K562 (cell line): ENCODE measurements at regions not wholly inside any gene's neighbourhood (a gene's known extent, or its start where the extent isn't known, plus 50 kb on each side); places are given as distances from the start of the nearest gene placed in this dataset.

Source experiments
- ATAC-seq: fragments of 200-7000 bp; cut with Tn5 transposase; 3 replicates; pipeline ENCODE4 v1.9.1; 2020; ENCODE audit warnings: moderate library complexity
- BruUV-seq: library from RNA; stranded (reverse); fragments of 400-500 nt; replicated peaks from 2 replicates; lab custom pipeline; 2021; lab: Mats Ljungman, UMichigan
- CTCF ChIA-PET: fragments of 300-600 bp; formaldehyde crosslinking; extraction: SDS; loops from one replicate; lab custom pipeline; 2021; ENCODE audit warnings: low intra/inter-chr PET ratio; lab: Yijun Ruan, JAX
- POLR2A ChIA-PET: fragments of 300-600, 350-650 bp; sonication (Branson Sonifier 250); formaldehyde crosslinking; extraction: SDS; loops from one replicate; lab custom pipeline; 2021; ENCODE audit warnings: antibody characterized with exemption, inconsistent platforms; lab: Yijun Ruan, JAX
- DNase-seq, 4 experiments: peaks; one replicate each; pipeline versions ENCODE4 v3.0.0 to v3.0.0-alpha.2; 2011 to 2018; ENCODE audit warnings: low spot score in 3 of 4, mixed read lengths in 3 of 4; ENCODE audit errors: extremely low read depth in 1 of 4
- FAIRE-seq: peaks from 2 replicates; lab custom pipeline; 2011; peaks lifted over from hg19 to GRCh38; lab: Jason Lieb, UNC
- H2AFZ ChIP-seq: 2 replicates; pipeline ENCODE4 v1.6.0; 2011; ENCODE audit warnings: low read depth, low read length, control low read depth, inconsistent platforms
- H3K27ac ChIP-seq: fragments of 200-600 bp; 3 replicates; pipeline ENCODE4 v1.8.0; 2011; ENCODE audit warnings: low read depth, mild to moderate bottlenecking, control low read depth, inconsistent platforms, low read length, moderate library complexity, mixed read lengths; ENCODE audit errors: extremely low read depth
- H3K27me3 ChIP-seq, 2 experiments: fragments of 300-600 bp in 1 of 2; 2 replicates in 1 of 2; 3 replicates in 1 of 2; pipeline versions ENCODE4 v1.6.0 to v1.8.0; 2011; ENCODE audit warnings: inconsistent platforms in 2 of 2, low read length in 2 of 2, mild to moderate bottlenecking in 1 of 2, mixed read lengths in 1 of 2, moderate library complexity in 1 of 2; ENCODE audit not compliant: control insufficient read depth in 2 of 2, insufficient read depth in 2 of 2
- H3K36me3 ChIP-seq: fragments of 300-600 bp; 3 replicates; pipeline ENCODE4 v1.8.0; 2011; ENCODE audit warnings: mild to moderate bottlenecking, low read length, inconsistent platforms; ENCODE audit not compliant: control insufficient read depth, insufficient read depth
- H3K4me1 ChIP-seq, 2 experiments: fragments of 200-600 bp in 1 of 2; replicated peaks in 1 of 2; 2 replicates in 1 of 2; 3 replicates in 1 of 2; pipeline versions ENCODE4 v1.5.1 to v1.8.0; 2011; ENCODE audit warnings: inconsistent platforms in 2 of 2, low read length in 2 of 2, mild to moderate bottlenecking in 1 of 2, mixed read lengths in 1 of 2, moderate library complexity in 1 of 2; ENCODE audit not compliant: control insufficient read depth in 2 of 2, insufficient read depth in 2 of 2
- H3K4me2 ChIP-seq: 2 replicates; pipeline ENCODE4 v1.6.1; 2011; ENCODE audit warnings: low read length, control low read depth, inconsistent platforms, mixed read lengths; ENCODE audit not compliant: insufficient read depth
- H3K4me3 ChIP-seq: fragments of 200-600 bp; sonication (generic), shearing (Covaris generic); 2 replicates; pipeline ENCODE4 v1.5.1; 2016; ENCODE audit warnings: control low read depth, inconsistent platforms
- H3K79me2 ChIP-seq: fragments of 200-600 bp; 3 replicates; pipeline ENCODE4 v1.8.0; 2011; ENCODE audit warnings: low read length, inconsistent platforms; ENCODE audit not compliant: control insufficient read depth, insufficient read depth
- H3K9ac ChIP-seq, 2 experiments: 2 replicates each; pipeline versions ENCODE4 v1.6.0 to v1.6.1; 2011; ENCODE audit warnings: low read depth in 2 of 2, low read length in 2 of 2, control low read depth in 1 of 2, inconsistent platforms in 1 of 2, mild to moderate bottlenecking in 1 of 2, mixed read lengths in 1 of 2; ENCODE audit not compliant: insufficient read depth in 1 of 2
- H3K9me1 ChIP-seq: one replicate; pipeline ENCODE4 v1.6.0; 2011; ENCODE audit warnings: inconsistent platforms, mild to moderate bottlenecking, low read length, moderate library complexity; ENCODE audit not compliant: control insufficient read depth, insufficient read depth
- H3K9me3 ChIP-seq: replicated peaks from 2 replicates; pipeline ENCODE4 v1.5.1; 2011; ENCODE audit warnings: low read depth, low read length, inconsistent platforms; ENCODE audit not compliant: control insufficient read depth, insufficient read depth
- H4K20me1 ChIP-seq: replicated peaks from 2 replicates; pipeline ENCODE4 v1.6.1; 2011; ENCODE audit warnings: low read length, inconsistent platforms, mixed read lengths; ENCODE audit not compliant: control insufficient read depth, insufficient read depth
- GABPB1 ChIP-seq: sonication (generic); formaldehyde crosslinking; IDR thresholded peaks from 2 replicates; pipeline ENCODE4 v1.8.0; 2022; ENCODE audit warnings: mild to moderate bottlenecking, missing genetic modification reagents
- WGBS: fragments of 100-300 bp; shearing (Covaris generic); methylation state at CpG from one replicate; pipeline ENCODE4 v1.1.6; 2016; ENCODE audit warnings: low coverage, mixed read lengths; ENCODE audit not compliant: insufficient coverage; ENCODE audit errors: missing lambda C conversion rate; 5-methylcytosine and 5-hydroxymethylcytosine counted together
- in situ Hi-C: fragments of 300-500 bp; cut with MboI; formaldehyde crosslinking; loops from 4 replicates; pipeline ENCODE4 v1.15.0; 2018; ENCODE audit warnings: inconsistent platforms, mixed read lengths
- intact Hi-C: fragments of 100-400 bp; cut with micrococcal nuclease; formaldehyde crosslinking; loops from 2 replicates; pipeline ENCODE4 v1.14.2; 2022
- TF ChIP-seq, protein P1 (sequence below): IDR thresholded peaks from 3 replicates; pipeline ENCODE4 v1.6.1; 2011; ENCODE audit warnings: borderline replicate concordance, mild to moderate bottlenecking, moderate library complexity; ENCODE audit not compliant: insufficient read length; ENCODE audit errors: extremely low read depth
- TF ChIP-seq, protein P2 (sequence below), 2 experiments: fragments of 450-650 bp; IDR thresholded peaks; 2 replicates each; pipeline ENCODE4 v1.6.1; 2016; ENCODE audit warnings: mild to moderate bottlenecking in 2 of 2, borderline replicate concordance in 1 of 2, low read depth in 1 of 2, moderate library complexity in 1 of 2

GRCh38 chr6:77010931-77011542, 452.3 kb downstream of the HTR1B start:
- H3K9me1 ChIP-seq, result no peaks in the 10 kb centered on the region
- no peak for FAIRE-seq
- H3K27ac ChIP-seq, result no peak overlapping the region
- in situ Hi-C loops, result no loop called here
- intact Hi-C loops, result no loop called here
- DNase-seq, result no peak
- H3K9ac ChIP-seq, result no peak overlapping the region
- H4K20me1 ChIP-seq, result no peaks in the 10 kb centered on the region
- H3K79me2 ChIP-seq, result no peaks in the 10 kb centered on the region
- no peaks in the 10 kb centered on the region for H3K4me1 ChIP-seq
- no peak overlapping the region for H3K4me3 ChIP-seq
- H2AFZ ChIP-seq, result no peak overlapping the region
- no peak overlapping the region for H3K4me2 ChIP-seq
- ChIA-PET CTCF (no interaction called here), POLR2A (no interaction called here)
- 1% methylated on average over 17 of the region's 17 CpGs for WGBS
- no peaks in the 10 kb centered on the region for H3K27me3 ChIP-seq
- no peak for ATAC-seq
- BruUV-seq, result no TSS peak
- H3K9me3 ChIP-seq, result no peaks in the 10 kb centered on the region; the same call in 1 of the 2 replicates
- TF ChIP-seq, protein P1, sequence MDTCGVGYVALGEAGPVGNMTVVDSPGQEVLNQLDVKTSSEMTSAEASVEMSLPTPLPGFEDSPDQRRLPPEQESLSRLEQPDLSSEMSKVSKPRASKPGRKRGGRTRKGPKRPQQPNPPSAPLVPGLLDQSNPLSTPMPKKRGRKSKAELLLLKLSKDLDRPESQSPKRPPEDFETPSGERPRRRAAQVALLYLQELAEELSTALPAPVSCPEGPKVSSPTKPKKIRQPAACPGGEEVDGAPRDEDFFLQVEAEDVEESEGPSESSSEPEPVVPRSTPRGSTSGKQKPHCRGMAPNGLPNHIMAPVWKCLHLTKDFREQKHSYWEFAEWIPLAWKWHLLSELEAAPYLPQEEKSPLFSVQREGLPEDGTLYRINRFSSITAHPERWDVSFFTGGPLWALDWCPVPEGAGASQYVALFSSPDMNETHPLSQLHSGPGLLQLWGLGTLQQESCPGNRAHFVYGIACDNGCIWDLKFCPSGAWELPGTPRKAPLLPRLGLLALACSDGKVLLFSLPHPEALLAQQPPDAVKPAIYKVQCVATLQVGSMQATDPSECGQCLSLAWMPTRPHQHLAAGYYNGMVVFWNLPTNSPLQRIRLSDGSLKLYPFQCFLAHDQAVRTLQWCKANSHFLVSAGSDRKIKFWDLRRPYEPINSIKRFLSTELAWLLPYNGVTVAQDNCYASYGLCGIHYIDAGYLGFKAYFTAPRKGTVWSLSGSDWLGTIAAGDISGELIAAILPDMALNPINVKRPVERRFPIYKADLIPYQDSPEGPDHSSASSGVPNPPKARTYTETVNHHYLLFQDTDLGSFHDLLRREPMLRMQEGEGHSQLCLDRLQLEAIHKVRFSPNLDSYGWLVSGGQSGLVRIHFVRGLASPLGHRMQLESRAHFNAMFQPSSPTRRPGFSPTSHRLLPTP, result no peak
- H3K36me3 ChIP-seq, result no peaks in the 10 kb centered on the region

DNA sequence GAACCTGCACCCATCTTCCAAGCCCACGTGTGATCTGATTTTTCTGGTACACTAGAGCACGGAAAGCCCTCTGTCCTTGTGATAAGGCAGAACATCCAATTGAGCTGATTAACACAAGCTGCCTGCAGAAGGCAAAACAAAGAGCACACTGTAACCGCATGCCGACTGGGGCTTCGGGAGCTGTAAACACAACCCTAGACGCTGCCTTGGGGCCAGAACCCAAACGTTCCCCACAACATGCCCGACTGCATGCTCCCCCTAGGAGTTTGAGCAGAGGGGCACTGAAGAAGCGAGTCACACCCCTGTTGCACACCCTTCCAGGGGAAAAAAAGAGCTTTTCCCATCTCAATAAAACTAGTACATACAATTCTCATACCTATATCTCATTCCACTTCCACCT, 470.7 kb downstream of the HTR1B start:
- Histone ChIP-seq H3K4me2 (no peak overlapping the region), H3K4me1 (no peaks in the 10 kb centered on the region), H3K9me1 (no peaks in the 10 kb centered on the region), H3K27ac (no peak overlapping the region), H2AFZ (no peak overlapping the region), H3K79me2 (no peaks in the 10 kb centered on the region), H3K36me3 (no peaks in the 10 kb centered on the region), H3K27me3 (no peaks in the 10 kb centered on the region), H3K4me3 (no peak overlapping the region), H4K20me1 (no peaks in the 10 kb centered on the region), H3K9ac (no peak overlapping the region), H3K9me3 (no peaks in the 10 kb centered on the region; the same call in 1 of the 2 replicates)
- DNase-seq (no peak), FAIRE-seq (no peak), ATAC-seq (no peak)
- intact Hi-C loops (no loop called here), in situ Hi-C loops (no loop called here)
- POLR2A ChIA-PET, result no interaction called here
- no TSS peak for BruUV-seq
- 0% methylated on average over 7 of the region's 9 CpGs for WGBS
- CTCF ChIA-PET, result no interaction called here
- TF ChIP-seq, protein P2, sequence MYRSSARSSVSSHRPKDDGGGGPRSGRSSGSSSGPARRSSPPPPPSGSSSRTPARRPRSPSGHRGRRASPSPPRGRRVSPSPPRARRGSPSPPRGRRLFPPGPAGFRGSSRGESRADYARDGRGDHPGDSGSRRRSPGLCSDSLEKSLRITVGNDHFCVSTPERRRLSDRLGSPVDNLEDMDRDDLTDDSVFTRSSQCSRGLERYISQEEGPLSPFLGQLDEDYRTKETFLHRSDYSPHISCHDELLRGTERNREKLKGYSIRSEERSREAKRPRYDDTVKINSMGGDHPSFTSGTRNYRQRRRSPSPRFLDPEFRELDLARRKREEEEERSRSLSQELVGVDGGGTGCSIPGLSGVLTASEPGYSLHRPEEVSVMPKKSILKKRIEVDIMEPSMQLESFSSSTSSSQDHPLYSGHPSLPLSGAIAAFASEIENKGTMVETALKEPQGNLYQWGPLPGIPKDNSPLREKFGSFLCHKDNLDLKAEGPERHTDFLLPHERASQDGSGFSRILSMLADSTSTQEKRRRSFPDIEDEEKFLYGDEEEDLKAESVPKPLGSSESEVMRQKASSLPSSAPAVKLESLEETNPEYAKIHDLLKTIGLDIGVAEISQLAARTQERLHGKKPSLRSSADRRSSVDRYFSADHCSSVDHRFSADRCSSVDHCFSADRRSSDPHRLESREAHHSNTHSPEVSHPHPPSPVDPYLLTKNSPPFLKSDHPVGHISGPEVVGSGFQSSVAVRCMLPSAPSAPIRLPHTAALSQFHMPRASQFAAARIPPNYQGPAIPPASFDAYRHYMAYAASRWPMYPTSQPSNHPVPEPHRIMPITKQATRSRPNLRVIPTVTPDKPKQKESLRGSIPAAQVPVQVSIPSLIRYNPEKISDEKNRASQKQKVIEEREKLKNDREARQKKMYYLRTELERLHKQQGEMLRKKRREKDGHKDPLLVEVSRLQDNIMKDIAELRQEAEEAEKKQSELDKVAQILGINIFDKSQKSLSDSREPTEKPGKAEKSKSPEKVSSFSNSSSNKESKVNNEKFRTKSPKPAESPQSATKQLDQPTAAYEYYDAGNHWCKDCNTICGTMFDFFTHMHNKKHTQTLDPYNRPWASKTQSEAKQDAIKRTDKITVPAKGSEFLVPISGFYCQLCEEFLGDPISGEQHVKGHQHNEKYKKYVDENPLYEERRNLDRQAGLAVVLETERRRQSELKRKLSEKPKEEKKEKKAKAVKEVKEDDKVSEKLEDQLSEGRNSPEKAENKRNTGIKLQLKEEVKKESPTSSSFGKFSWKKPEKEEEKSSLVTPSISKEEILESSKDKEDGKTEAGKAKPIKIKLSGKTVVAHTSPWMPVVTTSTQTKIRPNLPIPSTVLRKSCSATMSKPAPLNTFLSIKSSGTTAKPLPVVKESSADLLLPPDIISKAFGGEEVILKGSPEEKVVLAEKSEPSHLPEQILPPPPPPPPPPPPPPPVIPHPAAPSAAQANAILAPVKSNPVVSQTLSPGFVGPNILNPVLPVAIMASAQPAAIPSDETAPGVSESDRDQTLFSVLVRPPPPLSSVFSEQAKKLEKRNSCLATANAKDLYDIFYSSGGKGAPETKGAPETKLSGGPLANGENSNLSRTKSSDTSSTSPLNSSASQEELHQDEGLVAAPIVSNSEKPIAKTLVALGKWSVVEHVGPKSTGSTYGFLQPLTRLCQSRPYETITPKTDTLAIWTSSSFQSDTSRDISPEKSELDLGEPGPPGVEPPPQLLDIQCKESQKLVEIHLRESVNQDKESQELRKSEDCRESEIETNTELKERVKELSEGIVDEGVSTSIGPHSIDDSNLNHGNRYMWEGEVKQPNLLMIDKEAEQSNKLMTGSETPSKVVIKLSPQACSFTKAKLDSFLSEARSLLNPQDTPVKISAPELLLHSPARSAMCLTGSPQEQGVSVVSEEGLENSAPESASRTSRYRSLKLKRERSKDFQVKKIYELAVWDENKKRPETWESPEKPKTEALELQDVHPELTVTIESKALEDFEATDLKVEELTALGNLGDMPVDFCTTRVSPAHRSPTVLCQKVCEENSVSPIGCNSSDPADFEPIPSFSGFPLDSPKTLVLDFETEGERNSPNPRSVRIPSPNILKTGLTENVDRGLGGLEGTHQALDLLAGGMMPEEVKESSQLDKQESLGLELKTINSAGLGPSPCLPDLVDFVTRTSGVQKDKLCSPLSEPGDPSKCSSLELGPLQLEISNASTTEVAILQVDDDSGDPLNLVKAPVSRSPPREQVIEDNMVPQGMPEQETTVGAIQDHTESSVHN (IDR thresholded peaks at IDR 0.05; ENCODE audit: borderline replicate concordance in 1 of 2, low read depth in 1 of 2), result no peak
- TF ChIP-seq GABPB1 (CRISPR knock-in tag), result no peak
